ENCODE measurements at regions not wholly inside any gene's neighbourhood (a gene's known extent, or its start where the extent isn't known, plus 50 kb on each side); places are given as distances from the start of the nearest gene placed in this dataset.
A peak's percentile ranks its signal among the peaks of the same experiment; 100 is the strongest.
"Not testable (repeated sequence)": the region's sequence is repeated elsewhere in the genome, so short reads cannot be mapped to it uniquely, and the experiment has no call there.

DNA sequence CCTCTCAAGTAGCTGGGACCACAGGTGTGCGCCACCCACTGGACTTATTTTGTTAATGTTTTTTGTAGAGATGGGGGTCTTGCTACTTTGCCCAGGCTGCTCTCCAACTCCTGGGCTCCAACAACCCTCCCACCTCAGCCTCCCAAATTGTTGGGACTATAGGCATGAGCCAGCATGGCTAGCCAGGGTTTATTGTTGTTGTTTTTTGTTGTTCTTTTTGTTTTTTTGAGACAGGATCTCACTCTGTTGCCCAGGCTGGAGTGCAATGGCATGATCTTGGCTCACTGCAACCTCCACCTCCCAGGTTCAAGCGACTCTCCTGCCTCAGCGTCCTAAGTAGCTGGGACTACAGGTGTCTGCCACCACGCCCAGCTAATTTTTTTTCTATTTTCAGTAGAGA, 142.2 kb downstream of the CRLF3 start:
- DNase-seq: not testable (repeated sequence)

- DNase-seq: not testable (repeated sequence)
Measured at GRCh38 chr17:30680681-30681080, 143.8 kb downstream of the CRLF3 start.

GRCh38 chr17:30677550-30678249, 146.8 kb downstream of the CRLF3 start:
- DNase-seq: no peak

GRCh38 chr17:30675777-30676492, 148.6 kb downstream of the CRLF3 start:
- not testable (repeated sequence) for DNase-seq

DNA sequence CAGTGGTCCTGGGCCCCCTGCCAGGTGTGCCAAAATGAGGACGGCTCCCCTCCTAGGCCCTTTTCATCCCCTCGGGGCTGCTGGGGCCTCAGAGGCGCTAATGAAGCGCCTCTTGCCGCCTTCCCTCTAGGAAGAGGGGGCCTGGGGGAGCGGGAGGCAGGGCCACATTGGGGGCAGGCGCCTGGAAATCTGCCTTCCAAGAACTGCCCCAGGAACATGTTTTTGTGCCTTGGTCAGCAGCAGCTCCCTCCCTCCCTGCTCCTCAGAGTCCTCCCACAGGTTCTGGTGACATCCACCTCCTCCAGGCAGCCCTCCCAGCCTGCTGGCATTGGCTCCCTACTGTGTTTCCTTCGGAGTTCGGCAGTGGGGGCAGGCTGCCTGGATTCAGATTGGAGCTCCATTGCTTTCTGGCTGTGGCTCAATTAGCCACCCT, 155.3 kb downstream of the CRLF3 start:
- not testable (repeated sequence) for DNase-seq

GRCh38 chr17:30668360-30669181, 155.9 kb downstream of the CRLF3 start:
- not testable (repeated sequence) for DNase-seq

DNA sequence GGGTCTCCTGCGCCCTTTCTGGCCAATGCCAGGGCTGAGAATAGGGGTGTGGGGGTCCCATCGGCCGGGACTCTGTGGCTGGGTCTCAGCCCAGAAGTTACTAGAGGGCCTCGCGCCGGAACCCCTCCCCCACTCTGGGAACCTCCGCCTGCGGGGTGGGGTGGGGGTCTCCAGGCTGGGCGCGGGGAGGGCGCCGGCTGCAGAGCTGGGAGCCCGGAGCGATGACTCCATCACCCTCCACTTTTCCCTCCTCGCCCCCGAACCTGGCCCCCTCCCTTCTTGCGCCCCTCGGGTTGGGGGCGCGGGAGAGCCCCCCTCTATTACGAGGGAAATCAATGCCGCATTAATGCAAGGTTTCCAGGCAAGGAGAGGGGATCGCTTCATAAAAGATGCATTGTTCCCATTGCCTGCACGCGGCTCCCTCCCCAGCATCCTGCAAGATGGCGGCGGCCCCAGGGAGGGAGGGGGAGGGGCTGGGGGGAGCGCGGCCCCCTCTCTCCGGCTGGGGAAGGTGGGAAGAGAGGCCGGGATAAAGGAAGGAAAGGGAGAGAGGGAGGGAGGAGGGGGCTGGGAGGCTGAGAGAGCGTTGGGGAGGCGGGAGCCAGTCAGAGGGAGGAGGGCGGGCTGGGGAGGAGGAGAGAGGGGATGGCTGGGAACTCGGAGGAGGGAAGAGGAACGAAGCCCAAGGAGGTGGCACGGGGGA, 156.7 kb downstream of the CRLF3 start:
- DNase-seq: not testable (repeated sequence)

DNA sequence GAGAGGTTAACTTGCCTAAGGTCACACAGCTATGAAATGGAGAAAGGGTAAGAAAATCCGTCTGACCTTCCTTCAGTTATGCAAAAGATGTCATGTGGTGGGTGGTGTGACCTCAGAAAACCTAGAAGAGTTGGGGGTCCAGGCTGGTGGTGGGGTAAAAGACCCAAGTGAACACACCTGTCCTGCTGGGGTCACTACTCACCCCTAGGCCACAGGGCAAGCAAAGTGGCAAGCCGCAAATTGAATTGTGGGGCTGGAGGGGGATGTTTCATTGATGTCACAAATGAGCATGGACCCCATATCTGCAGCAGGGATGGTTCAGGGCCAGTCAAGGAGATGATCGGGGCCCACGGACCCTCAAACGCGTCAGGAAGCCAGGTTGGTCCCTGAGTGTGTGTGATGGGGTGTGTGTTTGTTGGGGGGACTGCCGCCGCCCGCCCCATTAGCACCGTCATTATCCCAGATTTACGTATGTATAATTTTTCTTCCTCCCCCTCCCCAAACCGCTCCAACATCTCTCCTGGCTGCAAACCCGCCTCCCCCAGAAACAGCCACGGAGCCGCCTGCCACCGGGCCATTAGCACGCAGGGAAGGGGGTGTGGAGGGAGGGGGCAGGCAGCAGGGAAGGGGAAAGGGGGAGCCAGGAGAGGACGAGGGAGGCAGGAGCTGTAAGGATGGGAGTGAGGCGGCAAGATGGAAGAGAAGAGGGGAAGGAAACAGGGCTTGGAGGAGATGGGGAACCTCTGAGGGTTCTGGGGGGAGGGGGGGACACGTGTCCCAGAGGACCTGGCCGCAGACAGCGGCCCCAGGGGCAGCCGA, 157.4 kb downstream of the CRLF3 start:
- not testable (repeated sequence) for DNase-seq

GRCh38 chr17:30663727-30664455, 160.6 kb downstream of the CRLF3 start:
- DNase-seq: not testable (repeated sequence)

GRCh38 chr17:30657148-30657547, 167.3 kb downstream of the CRLF3 start:
- not testable (repeated sequence) for DNase-seq

DNA sequence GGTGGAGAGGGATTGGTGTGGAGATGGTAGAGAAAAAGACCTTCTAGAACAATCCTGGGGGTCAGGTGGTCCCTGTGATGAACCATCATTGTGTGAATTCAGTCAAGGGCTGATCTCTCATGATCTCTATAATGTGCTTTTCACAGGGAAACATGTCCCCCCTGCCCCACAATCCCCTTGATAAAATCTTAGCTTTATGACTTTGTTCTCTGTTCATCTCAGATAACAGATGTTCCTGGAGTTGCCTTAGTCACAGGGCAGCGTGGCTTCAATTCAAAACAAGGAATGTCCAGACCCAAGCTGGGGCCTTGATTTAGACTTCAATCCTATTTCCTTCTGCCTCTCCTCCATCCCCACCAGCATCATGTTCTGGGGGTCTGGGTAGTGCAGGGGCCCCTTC, 171.5 kb downstream of the CRLF3 start:
- DNase-seq: not testable (repeated sequence)

DNA sequence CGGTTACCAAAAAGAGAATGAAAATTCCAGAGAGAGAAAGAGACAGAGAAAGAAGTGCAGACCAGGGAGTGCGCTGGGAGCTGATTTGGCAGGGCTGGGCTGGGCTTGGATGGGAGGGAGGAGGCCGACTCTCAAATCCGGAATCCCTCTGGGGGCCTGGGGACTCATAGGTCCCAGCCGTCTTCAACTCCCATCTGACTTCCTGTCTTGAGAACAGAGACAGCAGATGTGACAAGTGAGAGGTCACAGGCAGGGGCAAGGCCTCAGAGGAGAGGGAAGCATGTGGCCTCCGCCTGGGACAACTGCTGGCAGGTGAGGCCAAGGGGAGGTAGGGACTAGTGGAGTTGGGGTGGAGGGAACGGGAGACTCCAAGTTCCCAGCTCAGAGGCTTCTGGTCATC, 172.9 kb downstream of the GOSR1 start:
- DNase-seq: not testable (repeated sequence)

DNA sequence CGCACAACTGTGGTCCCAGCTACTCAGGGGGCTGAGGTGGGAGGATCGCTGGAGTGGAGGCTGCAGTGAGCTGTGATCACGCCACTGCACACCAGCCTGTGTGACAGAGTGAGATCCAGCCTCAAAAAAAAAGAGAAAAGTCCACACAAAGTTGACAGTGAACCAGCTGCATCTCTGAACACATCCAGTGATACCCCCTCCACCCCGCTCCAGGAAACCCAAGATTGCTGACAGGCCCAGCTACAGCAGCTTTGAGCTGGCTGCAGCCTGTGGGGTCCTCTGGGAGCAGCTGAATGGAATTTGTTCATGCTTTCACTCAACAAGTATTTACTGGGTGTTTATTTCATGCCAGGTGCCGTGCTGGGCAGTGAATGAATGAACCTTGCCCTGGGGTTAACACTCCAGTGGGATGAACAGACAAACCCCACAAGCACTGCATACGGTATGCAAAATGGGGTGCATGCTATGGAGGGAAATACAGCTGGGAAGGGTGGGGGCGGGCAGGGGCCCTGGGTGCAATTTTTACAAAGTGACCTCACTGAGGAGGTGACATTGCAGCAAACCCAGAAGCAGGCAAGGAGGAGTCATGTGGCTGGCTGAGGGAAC, 170.9 kb downstream of the GOSR1 start:
- DNase-seq: not testable (repeated sequence)

- not testable (repeated sequence) for DNase-seq
Measured at GRCh38 chr17:30645875-30646274, 168.7 kb downstream of the GOSR1 start.

DNA sequence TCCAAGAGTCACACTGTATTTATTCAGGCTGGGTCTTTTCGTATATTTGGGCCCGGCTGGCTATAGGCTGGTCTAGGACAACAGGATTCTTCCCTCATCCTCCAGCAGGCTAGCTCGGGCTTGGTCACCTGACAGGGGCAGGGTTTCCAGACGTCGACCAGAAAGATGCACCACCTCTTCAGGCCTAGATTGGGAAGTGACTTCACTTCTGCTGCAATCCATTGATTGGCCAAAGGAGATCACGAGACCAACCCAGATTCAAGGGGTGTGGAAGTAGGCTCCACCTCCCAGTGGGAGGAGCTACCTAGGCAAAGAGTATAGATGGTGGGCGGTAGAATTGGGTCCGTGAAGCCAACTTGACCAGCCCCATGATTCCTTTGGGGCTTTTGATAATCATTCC, 167.5 kb downstream of the GOSR1 start:
- DNase-seq: peak; percentile 22

DNA sequence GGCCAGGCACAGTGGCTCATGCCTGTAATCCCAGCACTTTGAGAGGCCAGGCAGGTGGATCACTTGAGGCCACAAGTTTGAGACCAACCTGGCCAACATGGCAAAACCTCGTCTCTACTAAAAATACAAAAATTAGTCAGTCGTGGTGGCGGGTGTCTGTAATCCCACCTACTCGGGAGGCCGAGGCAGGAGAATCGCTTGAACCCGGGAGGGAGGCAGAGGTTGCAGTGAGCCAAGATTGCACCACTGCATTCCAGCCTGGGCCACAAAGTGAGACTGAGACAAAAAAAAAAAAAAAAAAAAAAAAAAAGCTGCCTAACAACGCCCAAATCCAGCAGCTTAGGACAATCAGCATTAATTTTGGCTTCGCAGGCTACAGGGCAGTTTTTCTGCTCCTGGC, 167.1 kb downstream of the GOSR1 start:
- not testable (repeated sequence) for DNase-seq

DNA sequence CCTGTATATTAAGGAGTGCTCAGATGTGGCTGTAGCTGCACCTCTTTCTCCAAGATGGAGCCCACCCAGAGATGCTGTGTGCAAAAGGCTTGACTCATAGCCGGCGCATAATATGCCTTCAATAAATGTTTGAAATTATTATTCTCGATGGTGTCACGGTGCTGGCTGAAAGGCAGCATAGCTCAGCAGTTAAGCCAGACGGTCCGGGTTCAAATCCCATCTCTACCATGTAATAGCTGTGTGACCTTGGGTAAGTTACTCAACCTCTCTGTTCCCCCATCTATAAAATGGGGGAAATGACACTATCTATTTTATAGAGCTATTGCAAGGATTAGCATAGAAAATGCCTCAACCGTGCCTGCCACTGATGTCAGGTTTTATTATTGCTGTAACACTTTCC, 164.2 kb downstream of the GOSR1 start:
- not testable (repeated sequence) for DNase-seq

DNA sequence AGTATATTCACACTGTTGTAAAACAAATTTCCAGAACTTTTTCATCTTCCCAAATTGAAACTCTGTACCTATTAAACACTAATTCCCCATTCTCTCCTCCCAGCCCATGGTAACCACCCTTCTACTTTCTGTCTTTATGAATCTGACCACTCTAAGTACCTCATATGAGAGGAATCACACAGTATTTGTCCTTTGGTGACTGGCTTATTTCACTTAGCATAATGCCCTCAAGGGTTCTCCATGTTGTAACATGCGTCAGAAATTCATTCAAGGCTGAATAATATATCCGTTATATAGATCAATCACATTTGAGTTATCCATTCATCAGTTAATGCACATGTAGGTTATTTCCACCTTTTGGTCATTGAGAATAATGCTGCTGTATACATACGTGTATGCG, 162.2 kb downstream of the GOSR1 start:
- DNase-seq: not testable (repeated sequence)

DNA sequence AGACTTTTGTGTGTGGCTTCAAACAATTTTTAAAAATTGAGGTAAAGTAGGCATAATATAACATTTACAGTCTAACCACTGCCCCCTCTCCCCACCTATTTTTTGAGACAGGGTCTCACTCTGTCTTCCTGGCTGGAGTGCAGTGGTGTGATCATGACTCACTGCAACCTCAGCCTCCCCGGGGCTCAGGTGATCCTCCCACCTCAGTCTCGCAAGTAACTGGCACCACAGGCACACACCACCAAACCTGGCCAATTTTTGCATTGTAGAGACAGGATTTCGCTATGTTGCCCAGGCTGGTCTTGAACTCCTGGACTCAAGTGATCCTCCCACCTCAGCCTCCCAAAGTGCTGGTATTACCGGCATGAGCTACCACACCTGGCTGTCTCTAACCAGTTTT, 161.8 kb downstream of the GOSR1 start:
- not testable (repeated sequence) for DNase-seq

DNA sequence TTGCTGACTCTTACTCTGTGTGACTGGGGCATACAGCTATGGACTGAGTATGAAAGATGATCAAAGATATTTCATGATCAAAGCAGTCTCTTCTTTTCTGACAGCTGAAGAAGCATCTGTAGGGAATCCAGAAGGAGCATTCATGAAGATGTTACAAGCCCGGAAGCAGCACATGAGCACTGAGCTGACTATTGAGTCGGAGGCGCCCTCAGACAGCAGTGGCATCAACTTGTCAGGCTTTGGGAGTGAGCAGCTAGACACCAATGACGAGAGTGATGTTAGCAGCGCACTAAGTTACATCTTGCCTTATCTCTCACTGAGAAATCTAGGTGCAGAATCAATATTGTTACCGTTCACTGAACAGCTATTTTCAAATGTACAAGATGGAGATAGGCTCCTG, 154.4 kb downstream of the GOSR1 start:
- not testable (repeated sequence) for DNase-seq

- DNase-seq: not testable (repeated sequence)
Measured at GRCh38 chr17:30625380-30625779, 148.2 kb downstream of the GOSR1 start.

All from CD4-positive, alpha-beta T cell treated with Interleukin-15 for 1 hour (primary cell).